ENCODE measurements at regions not wholly inside any gene's neighbourhood (a gene's known extent, or its start where the extent isn't known, plus 50 kb on each side); places are given as distances from the start of the nearest gene placed in this dataset.

DNA sequence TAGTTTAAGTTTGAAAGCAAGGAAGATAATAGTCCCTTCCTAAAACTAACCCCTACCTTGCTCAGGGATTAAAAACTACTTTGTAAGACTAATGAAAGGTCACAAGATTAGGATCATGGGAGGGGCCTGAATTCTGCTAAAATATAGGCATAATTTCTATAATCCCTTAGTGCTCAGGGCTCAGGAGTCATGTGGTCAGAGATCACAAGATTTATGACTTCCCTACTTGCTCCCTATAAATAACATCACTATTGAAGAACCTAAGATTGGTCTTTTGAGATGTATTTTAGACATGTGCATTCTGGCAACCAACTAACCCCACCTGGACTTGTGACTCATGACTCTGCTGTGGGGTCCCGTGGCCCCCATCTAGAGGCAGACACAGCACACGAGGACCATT, 81.1 kb downstream of the STMND1 start:
- H3K4me3 ChIP-seq = no peak overlapping the region
- H3K36me3 ChIP-seq = no peaks in the 10 kb centered on the region
- no peaks in the 10 kb centered on the region for H3K9me3 ChIP-seq
- intact Hi-C loops (cut with DNase I) = no loop called here
- no peaks in the 10 kb centered on the region for H3K4me1 ChIP-seq
- TF ChIP-seq POLR2A (IDR thresholded peaks at IDR 0.05) (no peak), POLR2AphosphoS5 (IDR thresholded peaks at IDR 0.05; ENCODE audit: insufficient read depth in 1 of 2, low read depth in 1 of 2) (no peak)
- TF ChIP-seq, protein P1, sequence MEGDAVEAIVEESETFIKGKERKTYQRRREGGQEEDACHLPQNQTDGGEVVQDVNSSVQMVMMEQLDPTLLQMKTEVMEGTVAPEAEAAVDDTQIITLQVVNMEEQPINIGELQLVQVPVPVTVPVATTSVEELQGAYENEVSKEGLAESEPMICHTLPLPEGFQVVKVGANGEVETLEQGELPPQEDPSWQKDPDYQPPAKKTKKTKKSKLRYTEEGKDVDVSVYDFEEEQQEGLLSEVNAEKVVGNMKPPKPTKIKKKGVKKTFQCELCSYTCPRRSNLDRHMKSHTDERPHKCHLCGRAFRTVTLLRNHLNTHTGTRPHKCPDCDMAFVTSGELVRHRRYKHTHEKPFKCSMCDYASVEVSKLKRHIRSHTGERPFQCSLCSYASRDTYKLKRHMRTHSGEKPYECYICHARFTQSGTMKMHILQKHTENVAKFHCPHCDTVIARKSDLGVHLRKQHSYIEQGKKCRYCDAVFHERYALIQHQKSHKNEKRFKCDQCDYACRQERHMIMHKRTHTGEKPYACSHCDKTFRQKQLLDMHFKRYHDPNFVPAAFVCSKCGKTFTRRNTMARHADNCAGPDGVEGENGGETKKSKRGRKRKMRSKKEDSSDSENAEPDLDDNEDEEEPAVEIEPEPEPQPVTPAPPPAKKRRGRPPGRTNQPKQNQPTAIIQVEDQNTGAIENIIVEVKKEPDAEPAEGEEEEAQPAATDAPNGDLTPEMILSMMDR (IDR thresholded peaks at IDR 0.05) = no peak
- no peak overlapping the region for H3K27ac ChIP-seq
- no peaks in the 10 kb centered on the region for H3K27me3 ChIP-seq
- no peak for DNase-seq (ENCODE audit: extremely low spot score in 2 of 2)

DNA sequence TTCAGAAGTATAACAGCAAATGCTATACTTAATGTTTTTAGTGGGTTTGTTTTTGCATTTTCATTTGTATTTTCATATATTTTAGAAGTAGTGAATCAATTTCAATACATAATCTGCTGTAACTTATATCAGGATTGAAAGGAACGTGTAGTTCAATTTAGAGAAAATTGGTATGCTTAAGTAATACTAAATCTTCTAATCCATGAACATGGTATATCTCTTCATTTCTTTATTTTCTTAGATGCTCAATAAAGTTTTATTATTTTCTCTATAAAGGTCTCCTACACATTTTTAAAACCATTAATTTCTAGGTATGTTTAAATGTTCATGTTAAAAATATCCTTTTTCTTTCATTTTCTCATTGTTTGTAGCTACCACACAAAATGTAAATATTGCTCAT, 85.1 kb downstream of the STMND1 start:
- intact Hi-C loops (cut with DNase I) = no loop called here
- H3K4me3 ChIP-seq = no peak overlapping the region
- H3K9me3 ChIP-seq = no peaks in the 10 kb centered on the region
- DNase-seq (ENCODE audit: extremely low spot score in 2 of 2) = no peak
- no peaks in the 10 kb centered on the region for H3K36me3 ChIP-seq
- H3K27me3 ChIP-seq = no peaks in the 10 kb centered on the region
- no peaks in the 10 kb centered on the region for H3K4me1 ChIP-seq
- H3K27ac ChIP-seq = no peak overlapping the region
- TF ChIP-seq POLR2AphosphoS5 (IDR thresholded peaks at IDR 0.05; ENCODE audit: insufficient read depth in 1 of 2, low read depth in 1 of 2) = no peak
- TF ChIP-seq, protein P1 (IDR thresholded peaks at IDR 0.05) = no peak
- TF ChIP-seq POLR2A (IDR thresholded peaks at IDR 0.05) = no peak

DNA sequence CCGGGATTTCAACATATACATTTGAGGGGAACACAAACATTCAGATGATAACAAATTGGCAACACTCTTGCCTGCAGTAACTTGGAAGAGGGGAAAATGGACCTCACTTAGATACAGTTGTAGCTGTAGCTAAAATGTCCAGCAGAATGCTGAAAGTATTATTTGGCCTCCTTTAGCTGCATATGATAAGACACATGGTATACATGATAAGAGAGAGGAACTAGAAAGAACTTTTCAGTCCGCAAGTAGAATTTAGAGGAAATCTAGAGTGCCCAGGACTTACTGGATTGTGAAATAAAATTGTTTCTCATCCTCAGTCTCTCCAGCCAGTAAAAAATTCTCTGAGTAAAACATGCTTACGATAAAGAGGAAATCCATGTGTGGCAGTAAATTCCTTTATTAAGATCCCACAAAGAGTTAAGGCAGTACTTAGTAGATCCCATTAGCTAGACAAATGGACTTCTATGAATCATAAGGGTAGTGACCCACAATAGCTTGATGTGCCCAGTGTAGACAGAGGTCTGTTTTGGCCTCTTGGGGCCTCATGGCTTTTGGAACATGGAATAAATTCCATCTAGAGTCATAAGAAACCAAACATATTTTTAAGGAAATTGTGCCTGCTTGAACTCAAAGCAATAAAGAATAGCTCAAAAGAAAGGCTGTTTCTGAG, 87.9 kb upstream of the RBM24 start:
- H3K4me1 ChIP-seq = no peaks in the 10 kb centered on the region
- H3K4me3 ChIP-seq = no peak overlapping the region
- peak in 1 of 2 donors; percentile 21 for TF ChIP-seq POLR2AphosphoS5 (IDR thresholded peaks at IDR 0.05; ENCODE audit: insufficient read depth in 1 of 2, low read depth in 1 of 2)
- TF ChIP-seq, protein P1 (IDR thresholded peaks at IDR 0.05) = no peak
- H3K27me3 ChIP-seq = no peaks in the 10 kb centered on the region
- intact Hi-C loops (cut with DNase I) = no loop called here
- no peaks in the 10 kb centered on the region for H3K36me3 ChIP-seq
- H3K27ac ChIP-seq = peak overlapping the region; percentile 10
- no peaks in the 10 kb centered on the region for H3K9me3 ChIP-seq
- no peak for DNase-seq (ENCODE audit: extremely low spot score in 2 of 2)

DNA sequence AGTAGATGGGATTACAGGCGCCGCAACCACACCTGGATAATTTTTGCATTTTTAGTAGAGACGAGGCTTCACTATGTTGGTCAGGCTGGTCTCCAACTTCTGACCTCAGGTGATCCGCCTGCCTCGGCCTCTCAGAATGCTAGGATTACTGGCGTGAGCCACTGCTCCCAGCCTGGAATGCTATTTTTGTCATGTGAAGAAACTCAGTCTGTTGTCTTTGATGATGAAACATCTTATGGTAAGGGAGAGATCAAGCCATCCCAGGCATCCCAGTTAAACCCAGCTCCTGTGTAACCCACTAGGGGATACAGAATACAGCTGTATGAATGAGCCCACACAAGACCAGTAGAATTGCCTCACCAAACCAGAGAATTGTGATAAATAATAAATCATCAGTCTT, 83.6 kb upstream of the RBM24 start:
- H3K27me3 ChIP-seq = no peaks in the 10 kb centered on the region
- intact Hi-C loops (cut with DNase I) = no loop called here
- DNase-seq (ENCODE audit: extremely low spot score in 2 of 2) = no peak
- H3K9me3 ChIP-seq = no peaks in the 10 kb centered on the region
- no peaks in the 10 kb centered on the region for H3K4me1 ChIP-seq
- TF ChIP-seq POLR2AphosphoS5 (IDR thresholded peaks at IDR 0.05; ENCODE audit: insufficient read depth in 1 of 2, low read depth in 1 of 2) = no peak
- no peak for TF ChIP-seq POLR2A (IDR thresholded peaks at IDR 0.05)
- TF ChIP-seq, protein P1 (IDR thresholded peaks at IDR 0.05) = no peak
- no peaks in the 10 kb centered on the region for H3K36me3 ChIP-seq
- H3K4me3 ChIP-seq = no peak overlapping the region
- no peak overlapping the region for H3K27ac ChIP-seq

DNA sequence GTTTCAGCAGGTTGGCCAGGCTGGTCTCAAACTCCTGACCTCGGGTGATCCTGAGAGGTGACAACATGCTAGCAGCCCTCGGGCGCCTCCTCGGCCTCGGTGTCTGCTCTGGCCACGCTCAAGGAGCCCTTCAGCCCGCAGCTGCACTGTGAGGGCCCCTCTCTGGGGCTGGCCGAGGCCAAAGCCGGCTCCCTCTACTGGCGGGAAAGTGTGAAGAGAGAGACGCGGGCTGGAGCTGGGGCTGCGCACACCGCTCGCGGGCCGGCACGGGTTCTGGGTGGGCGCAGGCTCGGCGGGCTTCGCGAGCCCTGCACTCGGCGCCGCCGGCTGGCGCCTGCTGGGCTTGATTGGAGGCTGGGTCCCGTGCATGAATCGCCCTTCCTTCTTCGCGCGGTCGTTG, 80.8 kb upstream of the RBM24 start:
- no peak overlapping the region for H3K4me3 ChIP-seq
- H3K4me1 ChIP-seq = no peaks in the 10 kb centered on the region
- intact Hi-C loops (cut with DNase I) = no loop called here
- H3K36me3 ChIP-seq = no peaks in the 10 kb centered on the region
- H3K9me3 ChIP-seq = no peaks in the 10 kb centered on the region
- DNase-seq (ENCODE audit: extremely low spot score in 2 of 2) = no peak
- no peak overlapping the region for H3K27ac ChIP-seq
- TF ChIP-seq, protein P1 (IDR thresholded peaks at IDR 0.05) = no peak
- TF ChIP-seq POLR2A (IDR thresholded peaks at IDR 0.05) (no peak), POLR2AphosphoS5 (IDR thresholded peaks at IDR 0.05; ENCODE audit: insufficient read depth in 1 of 2, low read depth in 1 of 2) (no peak)
- no peaks in the 10 kb centered on the region for H3K27me3 ChIP-seq

Data from vagina (tissue), 2 donors.